Brain microvascular endothelial cell (primary cell): ENCODE measurements at regions not wholly inside any gene's neighbourhood (a gene's known extent, or its start where the extent isn't known, plus 50 kb on each side); places are given as distances from the start of the nearest gene placed in this dataset.
"Not testable (repeated sequence)": the region's sequence is repeated elsewhere in the genome, so short reads cannot be mapped to it uniquely, and the experiment has no call there.

Experiments
- DNase-seq: peaks from one replicate; pipeline ENCODE4 v3.0.0-alpha.2; 2020
- H3K27ac ChIP-seq: fragments of 250-450 bp; sonication (Bioruptor Pico); 2 replicates; pipeline ENCODE4 v1.5.1; 2020; ENCODE audit warnings: mild to moderate bottlenecking, moderate library complexity
- H3K27me3 ChIP-seq: fragments of 250-450 bp; sonication (Bioruptor Pico); replicated peaks from 2 replicates; pipeline ENCODE4 v1.5.1; 2020; ENCODE audit warnings: mild to moderate bottlenecking
- H3K36me3 ChIP-seq: fragments of 250-450 bp; sonication (Bioruptor Pico); replicated peaks from 2 replicates; pipeline ENCODE4 v1.5.1; 2020; ENCODE audit warnings: mild to moderate bottlenecking
- H3K4me3 ChIP-seq: 2 replicates; pipeline ENCODE4 v1.5.1; 2011; ENCODE audit warnings: low read depth, mild to moderate bottlenecking, control low read depth, low read length, moderate library complexity
- in situ Hi-C: cut with HindIII; loops from 2 replicates; pipeline ENCODE4 v1.10.0; 2017; ENCODE audit warnings: low sequenced_read_pairs, low pct_ligation_motif_present
- TF ChIP-seq, protein P1 (sequence below): IDR thresholded peaks from 2 replicates; pipeline ENCODE4 v1.5.1; 2011; ENCODE audit warnings: low read depth, mild to moderate bottlenecking, moderate library complexity, low read length, control low read depth, inconsistent platforms; ENCODE audit errors: missing control alignments

DNA sequence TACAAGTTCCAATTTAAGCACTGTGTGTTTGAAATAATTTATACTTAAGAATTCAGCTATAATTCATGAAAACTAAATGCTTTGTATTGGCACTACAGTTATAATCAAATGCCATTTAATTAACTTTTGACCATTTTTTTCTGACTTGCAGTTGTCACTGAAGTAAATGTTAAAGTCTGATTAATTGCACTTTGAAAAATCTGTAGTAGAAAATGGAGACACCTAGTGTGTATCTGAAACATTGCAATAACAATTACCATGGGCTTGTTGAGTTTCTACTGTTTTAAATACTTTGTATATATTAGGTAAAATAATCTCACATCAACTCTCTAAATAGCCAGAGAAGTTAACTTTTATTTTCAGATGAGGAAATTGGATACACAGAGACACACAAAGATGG is 458.6 kb upstream of the FSIP2 start:
- DNase-seq = no peak
- no peak overlapping the region for H3K27ac ChIP-seq
- no peak overlapping the region for H3K4me3 ChIP-seq
- H3K27me3 ChIP-seq = no peaks in the 10 kb centered on the region
- H3K36me3 ChIP-seq = no peaks in the 10 kb centered on the region
- in situ Hi-C loops = no loop called here
- TF ChIP-seq, protein P1, sequence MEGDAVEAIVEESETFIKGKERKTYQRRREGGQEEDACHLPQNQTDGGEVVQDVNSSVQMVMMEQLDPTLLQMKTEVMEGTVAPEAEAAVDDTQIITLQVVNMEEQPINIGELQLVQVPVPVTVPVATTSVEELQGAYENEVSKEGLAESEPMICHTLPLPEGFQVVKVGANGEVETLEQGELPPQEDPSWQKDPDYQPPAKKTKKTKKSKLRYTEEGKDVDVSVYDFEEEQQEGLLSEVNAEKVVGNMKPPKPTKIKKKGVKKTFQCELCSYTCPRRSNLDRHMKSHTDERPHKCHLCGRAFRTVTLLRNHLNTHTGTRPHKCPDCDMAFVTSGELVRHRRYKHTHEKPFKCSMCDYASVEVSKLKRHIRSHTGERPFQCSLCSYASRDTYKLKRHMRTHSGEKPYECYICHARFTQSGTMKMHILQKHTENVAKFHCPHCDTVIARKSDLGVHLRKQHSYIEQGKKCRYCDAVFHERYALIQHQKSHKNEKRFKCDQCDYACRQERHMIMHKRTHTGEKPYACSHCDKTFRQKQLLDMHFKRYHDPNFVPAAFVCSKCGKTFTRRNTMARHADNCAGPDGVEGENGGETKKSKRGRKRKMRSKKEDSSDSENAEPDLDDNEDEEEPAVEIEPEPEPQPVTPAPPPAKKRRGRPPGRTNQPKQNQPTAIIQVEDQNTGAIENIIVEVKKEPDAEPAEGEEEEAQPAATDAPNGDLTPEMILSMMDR = peak; percentile 36

DNA sequence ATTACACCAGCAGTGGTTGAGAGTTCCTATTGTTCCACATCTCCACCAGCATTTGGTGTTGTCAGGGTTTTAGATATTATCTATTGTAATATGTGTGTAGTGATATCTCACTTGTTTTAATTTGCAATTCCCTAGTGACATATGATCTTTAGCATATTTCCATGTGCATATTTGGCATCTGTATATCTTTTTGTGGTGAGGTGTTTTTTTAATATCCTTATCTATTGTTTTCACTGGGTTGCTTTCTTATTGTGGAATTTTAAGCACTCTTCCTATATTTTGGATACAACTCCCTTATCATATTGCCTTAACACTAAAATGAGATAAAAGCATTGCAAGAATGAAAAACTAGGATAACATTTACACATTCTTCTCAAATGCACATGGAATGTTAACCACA is 453.9 kb upstream of the FSIP2 start:
- TF ChIP-seq, protein P1 = no peak
- H3K27me3 ChIP-seq = no peaks in the 10 kb centered on the region
- no peaks in the 10 kb centered on the region for H3K36me3 ChIP-seq
- in situ Hi-C loops = no loop called here
- H3K4me3 ChIP-seq = no peak overlapping the region
- DNase-seq = no peak
- H3K27ac ChIP-seq = no peak overlapping the region

DNA sequence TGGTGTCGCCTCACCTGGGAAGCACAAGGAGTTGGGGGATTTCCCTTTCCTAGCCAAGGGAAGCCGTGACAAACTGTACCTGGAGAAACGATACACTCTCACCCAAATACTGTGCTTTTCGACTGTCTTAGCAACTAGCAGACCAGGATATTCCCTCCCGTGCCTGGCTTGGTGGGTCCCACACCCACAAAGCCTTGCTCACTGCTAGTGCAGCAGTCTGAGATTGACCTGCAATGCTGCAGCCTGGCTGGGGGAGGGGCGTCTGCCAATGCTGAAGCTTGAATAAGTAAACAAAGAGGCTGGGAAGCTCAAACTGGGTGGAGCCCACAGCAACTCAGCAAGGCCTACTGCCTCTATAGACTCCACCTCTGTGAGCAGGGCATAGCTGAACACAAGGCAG is 448.6 kb upstream of the FSIP2 start:
- not testable (repeated sequence) for DNase-seq

DNA sequence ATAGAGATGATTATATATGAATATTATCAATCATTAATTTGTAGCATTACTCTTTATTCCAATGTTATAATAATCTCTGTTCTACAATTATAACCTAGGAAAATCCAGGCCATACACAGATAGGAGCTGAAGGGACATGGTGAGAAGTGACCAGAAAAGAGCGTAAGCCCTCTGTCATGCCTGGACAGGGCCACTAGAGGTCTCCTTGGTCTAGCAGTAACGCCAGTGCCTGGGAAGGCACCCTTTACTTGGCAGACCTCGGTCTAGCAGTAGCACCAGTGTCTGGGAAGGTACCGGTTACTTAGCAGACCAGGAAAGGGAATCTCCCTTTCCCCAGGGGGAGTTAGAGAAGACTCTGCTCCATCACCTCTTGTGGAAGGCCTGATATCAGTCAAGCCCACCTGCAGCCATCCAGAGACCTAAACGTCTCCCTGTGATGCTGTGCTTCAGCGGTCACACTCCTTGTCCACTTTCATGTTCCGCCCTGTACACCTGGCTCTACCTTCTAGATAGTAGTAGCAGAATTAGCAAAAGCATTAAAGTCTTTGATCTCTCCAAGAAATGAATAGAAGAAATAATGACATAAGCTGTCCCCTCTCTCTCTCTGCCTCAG is 447.5 kb upstream of the FSIP2 start:
- no peaks in the 10 kb centered on the region for H3K27me3 ChIP-seq
- peak; percentile 51 for DNase-seq
- no peak overlapping the region for H3K27ac ChIP-seq
- in situ Hi-C loops = no loop called here
- H3K36me3 ChIP-seq = no peaks in the 10 kb centered on the region
- no peak overlapping the region for H3K4me3 ChIP-seq
- TF ChIP-seq, protein P1 = peak; percentile 89

More for the DNA sequence above, 448.6 kb upstream of the FSIP2 start:
- in situ Hi-C loops, H3K4me3 ChIP-seq, H3K36me3 ChIP-seq, H3K27me3 ChIP-seq, H3K27ac ChIP-seq: not testable (repeated sequence)

DNA sequence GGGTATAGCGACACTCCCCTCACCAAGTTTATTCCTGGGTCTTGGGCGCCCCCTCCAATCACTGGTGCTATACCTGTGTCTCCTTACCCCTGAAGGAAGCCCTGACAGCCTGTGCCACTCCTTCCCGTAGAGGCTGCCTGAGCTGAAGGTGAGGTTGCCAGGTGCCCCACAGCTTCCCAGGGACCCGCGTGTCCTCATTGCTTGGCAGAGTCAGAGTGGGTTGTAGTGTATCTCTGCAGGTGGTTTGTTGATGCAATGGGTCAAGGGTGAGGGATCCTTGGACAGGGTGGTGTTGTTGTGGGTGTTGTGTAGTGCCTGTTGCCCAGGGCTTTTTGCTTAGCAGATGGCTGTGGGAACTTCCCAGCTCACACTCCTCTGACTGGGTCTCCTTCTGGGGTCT is 438.7 kb upstream of the FSIP2 start:
- in situ Hi-C loops = no loop called here
- H3K27me3 ChIP-seq = no peaks in the 10 kb centered on the region
- TF ChIP-seq, protein P1 = no peak
- no peaks in the 10 kb centered on the region for H3K36me3 ChIP-seq
- DNase-seq = no peak
- H3K27ac ChIP-seq = no peak overlapping the region
- H3K4me3 ChIP-seq = no peak overlapping the region

DNA sequence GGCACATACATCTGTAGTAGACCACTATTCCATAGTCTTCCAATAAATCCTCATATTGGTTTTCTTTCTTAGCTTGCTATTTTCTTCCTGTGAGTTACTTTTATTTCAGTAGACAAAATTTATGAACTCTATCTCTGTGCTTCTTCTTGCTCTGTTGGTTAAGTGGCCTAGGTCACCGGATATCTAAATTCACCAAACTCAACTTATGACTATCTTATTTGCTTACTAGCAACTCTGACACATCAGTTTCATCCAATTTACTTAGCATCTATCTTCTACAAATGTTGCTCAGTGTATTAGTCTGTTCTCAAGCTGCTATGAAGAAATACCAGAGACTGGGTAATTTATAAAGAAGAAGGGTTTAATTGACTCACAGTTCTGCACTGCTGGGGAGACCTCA is 432.5 kb upstream of the FSIP2 start:
- no peak for DNase-seq
- in situ Hi-C loops = no loop called here
- Histone ChIP-seq H3K27ac (no peak overlapping the region), H3K4me3 (no peak overlapping the region), H3K27me3 (no peaks in the 10 kb centered on the region), H3K36me3 (no peaks in the 10 kb centered on the region)
- TF ChIP-seq, protein P1 = no peak
